A549 (cell line): ENCODE measurements at regions not wholly inside any gene's neighbourhood (a gene's known extent, or its start where the extent isn't known, plus 50 kb on each side); places are given as distances from the start of the nearest gene placed in this dataset.

Experiments used
- ATAC-seq, 2 experiments: fragments of 200-7000 bp in 1 of 2; fragments of >200 bp in 1 of 2; cut with Nextera tagmentation in 1 of 2; cut with Tn5 transposase in 1 of 2; 3 replicates each; pipeline versions ENCODE4 v1.8.0 to v1.9.1; 2018 to 2020; ENCODE audit warnings: mild to moderate bottlenecking in 1 of 2, moderate library complexity in 1 of 2
- CTCF ChIA-PET: fragments of 300-600 bp; sonication (Branson Sonifier 250); formaldehyde crosslinking; extraction: SDS; loops from one replicate; lab custom pipeline; 2021; ENCODE audit warnings: antibody characterized with exemption, inconsistent platforms; lab: Yijun Ruan, JAX
- POLR2A ChIA-PET: fragments of 350-600 bp; formaldehyde crosslinking; extraction: SDS; loops from one replicate; lab custom pipeline; 2021; ENCODE audit warnings: antibody characterized with exemption, inconsistent platforms; lab: Yijun Ruan, JAX
- DNase-seq, 2 experiments: peaks; one replicate each; pipeline versions ENCODE4 v3.0.0 to v3.0.0-alpha.2; 2011 to 2016; ENCODE audit warnings: low read depth in 1 of 2, low spot score in 1 of 2
- FAIRE-seq: peaks from 2 replicates; lab custom pipeline; 2011; peaks lifted over from hg19 to GRCh38; lab: Jason Lieb, UNC
- H3K27ac ChIP-seq, 2 experiments: fragments of >200 bp; sonication (Bioruptor Twin); formaldehyde crosslinking; 3 replicates each; pipeline ENCODE4 v1.5.1; 2016 to 2017
- H3K4me1 ChIP-seq: fragments of >200 bp; sonication (Bioruptor Twin); formaldehyde crosslinking; 3 replicates; pipeline ENCODE4 v1.6.1; 2016
- H3K4me2 ChIP-seq: fragments of >200 bp; sonication (Bioruptor Twin); formaldehyde crosslinking; 3 replicates; pipeline ENCODE4 v1.6.1; 2016
- H3K4me3 ChIP-seq: fragments of >200 bp; sonication (Bioruptor Twin); formaldehyde crosslinking; 3 replicates; pipeline ENCODE4 v1.5.1; 2016
- H3K9me3 ChIP-seq: fragments of >200 bp; sonication (Bioruptor Twin); formaldehyde crosslinking; 3 replicates; pipeline ENCODE4 v1.6.1; 2016
- CBX2 ChIP-seq: fragments of 200-600 bp; sonication (generic); IDR thresholded peaks from 2 replicates; pipeline ENCODE4 v1.6.1; 2016; ENCODE audit warnings: low read depth, mild to moderate bottlenecking, borderline replicate concordance
- CEBPB ChIP-seq, 2 experiments: fragments of >200 bp in 1 of 2; sonication (Bioruptor Twin) in 1 of 2; formaldehyde crosslinking in 1 of 2; IDR thresholded peaks; 2 replicates each; pipeline ENCODE4 v1.6.1; 2012 to 2016
- EHMT2 ChIP-seq: fragments of 200-600 bp; sonication (generic); IDR thresholded peaks from 2 replicates; pipeline ENCODE4 v1.6.1; 2016; ENCODE audit warnings: antibody characterized with exemption, low read depth, mild to moderate bottlenecking, moderate library complexity
- ELK1 ChIP-seq: fragments of 150-350 bp; IDR thresholded peaks from 2 replicates; pipeline ENCODE4 v1.6.1; 2014; ENCODE audit warnings: low read depth, mild to moderate bottlenecking, low read length
- ESRRA ChIP-seq: fragments of 150-350 bp; IDR thresholded peaks from 2 replicates; pipeline ENCODE4 v1.6.1; 2014; ENCODE audit warnings: mild to moderate bottlenecking, low read length, borderline replicate concordance
- GATA3 ChIP-seq: IDR thresholded peaks from 2 replicates; pipeline ENCODE4 v1.6.1; 2012; ENCODE audit warnings: borderline replicate concordance
- HEYL ChIP-seq: fragments of 250-450 bp; sonication (Bioruptor Pico); IDR thresholded peaks from 2 replicates; pipeline ENCODE4 v1.8.0; 2021; ENCODE audit warnings: mild to moderate bottlenecking, moderate library complexity
- HOXA7 ChIP-seq: fragments of 250-450 bp; sonication (Bioruptor Pico); IDR thresholded peaks from 2 replicates; pipeline ENCODE4 v1.5.0; 2020; ENCODE audit warnings: mild to moderate bottlenecking, moderate library complexity
- JUNB ChIP-seq: fragments of >200 bp; sonication (Bioruptor Twin); formaldehyde crosslinking; IDR thresholded peaks from 2 replicates; pipeline ENCODE4 v1.6.1; 2016
- KDM5A ChIP-seq: fragments of 200-600 bp; sonication (generic); IDR thresholded peaks from 2 replicates; pipeline ENCODE4 v1.6.1; 2016; ENCODE audit warnings: antibody characterized with exemption, mild to moderate bottlenecking
- MAFK ChIP-seq: fragments of 450-650 bp; IDR thresholded peaks from 2 replicates; pipeline ENCODE4 v1.6.1; 2014; ENCODE audit not compliant: partially characterized antibody
- MAX ChIP-seq: IDR thresholded peaks from 2 replicates; pipeline ENCODE4 v1.6.1; 2012
- NFE2L2 ChIP-seq: fragments of 150-350 bp; conservative IDR thresholded peaks from 2 replicates; pipeline ENCODE4 v1.6.1; 2014; ENCODE audit warnings: low read length
- NR3C1 ChIP-seq: fragments of >200 bp; sonication (Bioruptor Twin); formaldehyde crosslinking; IDR thresholded peaks from 3 replicates; pipeline ENCODE4 v1.6.1; 2017
- PHF8 ChIP-seq: fragments of 200-600 bp; sonication (generic); IDR thresholded peaks from 2 replicates; pipeline ENCODE4 v1.6.1; 2016; ENCODE audit warnings: low read depth, mild to moderate bottlenecking, antibody characterized with exemption, moderate library complexity, borderline replicate concordance
- REST ChIP-seq: fragments of 200-600 bp; sonication (generic); IDR thresholded peaks from 2 replicates; pipeline ENCODE4 v1.6.1; 2016; ENCODE audit warnings: antibody characterized with exemption, mild to moderate bottlenecking, moderate library complexity
- RNF2 ChIP-seq: fragments of 200-600 bp; sonication (generic); IDR thresholded peaks from 2 replicates; pipeline ENCODE4 v1.6.1; 2016; ENCODE audit warnings: low read depth, mild to moderate bottlenecking, antibody characterized with exemption, moderate library complexity, borderline replicate concordance
- TFCP2L1 ChIP-seq: fragments of 250-450 bp; sonication (Bioruptor Pico); IDR thresholded peaks from 2 replicates; pipeline ENCODE4 v1.5.0; 2021; ENCODE audit warnings: mild to moderate bottlenecking
- ZFP36 ChIP-seq: fragments of 450-650 bp; IDR thresholded peaks from 2 replicates; pipeline ENCODE4 v1.6.1; 2014; ENCODE audit warnings: borderline replicate concordance; ENCODE audit not compliant: partially characterized antibody
- ZNF302 ChIP-seq: fragments of 250-450 bp; sonication (Bioruptor Pico); IDR thresholded peaks from 2 replicates; pipeline ENCODE4 v1.9.0; 2021; ENCODE audit warnings: inconsistent platforms, mild to moderate bottlenecking, moderate library complexity
- WGBS: methylation state at CpG from one replicate; pipeline ENCODE4 v1.1.6; 2017; ENCODE audit errors: missing lambda C conversion rate; 5-methylcytosine and 5-hydroxymethylcytosine counted together

GRCh38 chr13:62049992-62050391 is 634.3 kb upstream of the PCDH20 start (continued):
- no peak for TF ChIP-seq REST
- TF ChIP-seq MAX: no peak
- TF ChIP-seq, all 56 proteins: peak for 0

GRCh38 chr13:62046512-62046911 is 630.9 kb upstream of the PCDH20 start:
- ATAC-seq (no peak), FAIRE-seq (no peak), DNase-seq (no peak)
- POLR2A ChIA-PET: no interaction called here
- H3K4me2 ChIP-seq: no peak overlapping the region
- no peak overlapping the region for H3K27ac ChIP-seq
- no peak overlapping the region for H3K4me3 ChIP-seq
- CTCF ChIA-PET: no interaction called here
- TF ChIP-seq CEBPB (IDR thresholded peaks at IDR 0.05) (no peak), PHF8 (no peak)
- 73% methylated on average over 4 of the region's 13 CpGs for WGBS
- no peaks in the 10 kb centered on the region for H3K9me3 ChIP-seq
- H3K4me1 ChIP-seq: no peaks in the 10 kb centered on the region

GRCh38 chr13:62043600-62043999 is 628.0 kb upstream of the PCDH20 start:
- H3K27ac ChIP-seq: no peak overlapping the region
- ATAC-seq (no peak), FAIRE-seq (no peak), DNase-seq (no peak)
- WGBS: 61% methylated on average over 3 of the region's 3 CpGs
- H3K9me3 ChIP-seq: no peaks in the 10 kb centered on the region
- H3K4me3 ChIP-seq: no peak overlapping the region
- ChIA-PET CTCF (no interaction called here), POLR2A (no interaction called here)
- no peaks in the 10 kb centered on the region for H3K4me1 ChIP-seq
- H3K4me2 ChIP-seq: no peak overlapping the region
- no peak for TF ChIP-seq ZNF302
- TF ChIP-seq TFCP2L1 (CRISPR knock-in tag): no peak
- no peak for TF ChIP-seq JUNB
- TF ChIP-seq ESRRA: no peak
- no peak for TF ChIP-seq EHMT2
- TF ChIP-seq CEBPB (IDR thresholded peaks at IDR 0.05): no peak
- TF ChIP-seq GATA3: no peak
- no peak for TF ChIP-seq NR3C1
- no peak for TF ChIP-seq ZFP36
- TF ChIP-seq RNF2: no peak
- TF ChIP-seq ELK1: no peak
- no peak for TF ChIP-seq NFE2L2
- no peak for TF ChIP-seq MAFK
- no peak for TF ChIP-seq HEYL (CRISPR knock-in tag)
- TF ChIP-seq KDM5A: no peak
- no peak for TF ChIP-seq CBX2
- TF ChIP-seq REST: no peak
- TF ChIP-seq MAX: no peak
- no peak for TF ChIP-seq HOXA7 (CRISPR knock-in tag)
